HUES48 (cell line): ENCODE measurements at regions not wholly inside any gene's neighbourhood (a gene's known extent, or its start where the extent isn't known, plus 50 kb on each side); places are given as distances from the start of the nearest gene placed in this dataset.

ENCODE experiments used
- H3K27ac ChIP-seq: one replicate; pipeline ENCODE4 v1.7.0; 2013; ENCODE audit warnings: low read depth, low read length, inconsistent platforms
- H3K27me3 ChIP-seq: 2 replicates; pipeline ENCODE4 v1.6.1; 2013; ENCODE audit warnings: mild to moderate bottlenecking, low read length; ENCODE audit not compliant: control insufficient read depth, insufficient read depth
- H3K36me3 ChIP-seq: 2 replicates; pipeline ENCODE4 v1.6.1; 2013; ENCODE audit warnings: low read length; ENCODE audit not compliant: control insufficient read depth, insufficient read depth
- H3K4me1 ChIP-seq: 2 replicates; pipeline ENCODE4 v1.6.1; 2013; ENCODE audit warnings: mild to moderate bottlenecking, low read length; ENCODE audit not compliant: control insufficient read depth, insufficient read depth
- H3K4me3 ChIP-seq: 2 replicates; pipeline ENCODE4 v1.5.1; 2013; ENCODE audit warnings: mild to moderate bottlenecking, low read depth, low read length
- H3K9ac ChIP-seq: 2 replicates; pipeline ENCODE4 v1.6.1; 2013; ENCODE audit warnings: mild to moderate bottlenecking, low read depth, low read length, moderate library complexity
- H3K9me3 ChIP-seq: 2 replicates; pipeline ENCODE4 v1.6.1; 2013; ENCODE audit warnings: low read length; ENCODE audit not compliant: control insufficient read depth, insufficient read depth

DNA sequence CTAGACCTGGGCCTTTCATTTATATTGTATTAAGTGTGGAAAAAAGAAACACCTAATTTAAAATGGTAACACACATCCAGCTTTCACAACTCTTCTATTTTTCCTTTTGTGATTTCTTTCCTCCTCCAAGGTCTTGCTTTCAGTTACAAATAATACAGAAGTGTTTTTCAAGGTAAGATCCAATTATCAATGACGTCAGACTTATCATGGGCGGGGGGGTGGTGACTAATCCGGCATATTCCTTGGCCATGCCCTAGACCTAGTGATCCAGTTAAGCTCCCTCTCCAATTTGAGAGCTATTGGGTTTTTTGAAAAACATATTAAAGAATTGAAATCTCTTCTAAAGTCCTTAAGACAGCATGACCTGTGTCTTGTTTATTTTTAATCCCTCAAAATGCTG lies 669.9 kb upstream of the NR5A2 start:
- Histone ChIP-seq H3K4me1 (no peaks in the 10 kb centered on the region), H3K27me3 (no peaks in the 10 kb centered on the region), H3K9ac (no peak overlapping the region), H3K36me3 (no peaks in the 10 kb centered on the region), H3K27ac (no peak overlapping the region), H3K4me3 (no peak overlapping the region), H3K9me3 (no peaks in the 10 kb centered on the region)

GRCh38 chr1:199362996-199363395 lies 664.5 kb upstream of the NR5A2 start:
- no peak overlapping the region for H3K9ac ChIP-seq
- H3K4me3 ChIP-seq = no peak overlapping the region
- H3K36me3 ChIP-seq = no peaks in the 10 kb centered on the region
- H3K27ac ChIP-seq = no peak overlapping the region
- no peaks in the 10 kb centered on the region for H3K4me1 ChIP-seq
- no peaks in the 10 kb centered on the region for H3K27me3 ChIP-seq
- H3K9me3 ChIP-seq = no peaks in the 10 kb centered on the region

GRCh38 chr1:199373139-199373538 lies 654.4 kb upstream of the NR5A2 start:
- Histone ChIP-seq H3K4me3 (no peak overlapping the region), H3K9me3 (no peaks in the 10 kb centered on the region), H3K36me3 (no peaks in the 10 kb centered on the region), H3K27me3 (no peaks in the 10 kb centered on the region), H3K27ac (no peak overlapping the region), H3K9ac (no peak overlapping the region), H3K4me1 (no peaks in the 10 kb centered on the region)

DNA sequence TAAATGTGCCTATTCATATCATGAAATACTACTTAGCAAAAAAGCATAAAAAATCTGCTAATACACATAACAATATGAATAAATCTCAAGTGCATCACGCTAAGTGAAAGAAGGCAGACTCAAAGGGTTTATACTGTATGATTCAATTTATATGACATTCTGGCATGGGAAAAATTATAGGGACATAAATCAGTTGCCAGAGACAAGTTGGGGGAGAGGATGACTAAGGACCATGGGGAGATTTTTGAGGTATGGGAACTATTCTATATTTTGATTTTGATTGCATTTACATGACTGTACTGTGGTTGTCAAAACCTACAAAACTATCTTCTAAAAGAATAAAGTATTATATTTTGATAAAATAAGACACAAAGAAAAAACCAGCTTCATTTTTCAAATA lies 650.3 kb upstream of the NR5A2 start:
- H3K4me1 ChIP-seq = no peaks in the 10 kb centered on the region
- no peaks in the 10 kb centered on the region for H3K36me3 ChIP-seq
- H3K9me3 ChIP-seq = no peaks in the 10 kb centered on the region
- H3K4me3 ChIP-seq = no peak overlapping the region
- no peaks in the 10 kb centered on the region for H3K27me3 ChIP-seq
- no peak overlapping the region for H3K9ac ChIP-seq
- H3K27ac ChIP-seq = no peak overlapping the region

- H3K9ac ChIP-seq = no peak overlapping the region
- H3K27ac ChIP-seq = no peak overlapping the region
- no peaks in the 10 kb centered on the region for H3K9me3 ChIP-seq
- no peaks in the 10 kb centered on the region for H3K36me3 ChIP-seq
- no peak overlapping the region for H3K4me3 ChIP-seq
- no peaks in the 10 kb centered on the region for H3K27me3 ChIP-seq
- H3K4me1 ChIP-seq = no peaks in the 10 kb centered on the region
These were observed 643.7 kb upstream of the NR5A2 start for GRCh38 chr1:199383793-199384192.

DNA sequence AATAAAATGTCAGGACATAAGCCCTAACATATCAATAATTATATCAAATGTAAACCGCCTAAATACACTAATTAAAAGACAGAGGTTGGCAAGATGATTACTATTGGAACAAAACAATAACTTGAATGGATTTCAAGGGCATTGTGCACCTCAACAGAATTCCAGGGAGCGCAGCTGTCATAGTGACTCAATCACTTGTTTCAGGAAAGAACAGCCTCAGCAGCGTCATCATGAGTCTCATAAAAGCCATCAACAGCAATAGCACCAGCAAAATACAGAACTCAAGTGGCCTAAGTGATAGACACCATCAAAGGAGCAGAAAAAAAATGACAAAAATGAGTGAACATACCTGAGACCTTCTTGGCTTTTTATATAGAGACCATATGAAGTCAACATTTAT lies 632.7 kb upstream of the NR5A2 start:
- Histone ChIP-seq H3K4me1 (no peaks in the 10 kb centered on the region), H3K4me3 (no peak overlapping the region), H3K27me3 (no peaks in the 10 kb centered on the region), H3K27ac (no peak overlapping the region), H3K9me3 (no peaks in the 10 kb centered on the region), H3K36me3 (no peaks in the 10 kb centered on the region), H3K9ac (no peak overlapping the region)

GRCh38 chr1:199396456-199396855 lies 631.1 kb upstream of the NR5A2 start:
- Histone ChIP-seq H3K9me3 (no peaks in the 10 kb centered on the region), H3K4me1 (no peaks in the 10 kb centered on the region), H3K9ac (no peak overlapping the region), H3K27ac (no peak overlapping the region), H3K27me3 (no peaks in the 10 kb centered on the region), H3K4me3 (no peak overlapping the region), H3K36me3 (no peaks in the 10 kb centered on the region)

GRCh38 chr1:199399996-199400724 lies 627.4 kb upstream of the NR5A2 start:
- Histone ChIP-seq H3K4me1 (peaks cover 25% of the 10 kb centered on the region), H3K27ac (no peak overlapping the region), H3K9ac (no peak overlapping the region), H3K27me3 (no peaks in the 10 kb centered on the region), H3K4me3 (no peak overlapping the region), H3K9me3 (no peaks in the 10 kb centered on the region), H3K36me3 (no peaks in the 10 kb centered on the region)

DNA sequence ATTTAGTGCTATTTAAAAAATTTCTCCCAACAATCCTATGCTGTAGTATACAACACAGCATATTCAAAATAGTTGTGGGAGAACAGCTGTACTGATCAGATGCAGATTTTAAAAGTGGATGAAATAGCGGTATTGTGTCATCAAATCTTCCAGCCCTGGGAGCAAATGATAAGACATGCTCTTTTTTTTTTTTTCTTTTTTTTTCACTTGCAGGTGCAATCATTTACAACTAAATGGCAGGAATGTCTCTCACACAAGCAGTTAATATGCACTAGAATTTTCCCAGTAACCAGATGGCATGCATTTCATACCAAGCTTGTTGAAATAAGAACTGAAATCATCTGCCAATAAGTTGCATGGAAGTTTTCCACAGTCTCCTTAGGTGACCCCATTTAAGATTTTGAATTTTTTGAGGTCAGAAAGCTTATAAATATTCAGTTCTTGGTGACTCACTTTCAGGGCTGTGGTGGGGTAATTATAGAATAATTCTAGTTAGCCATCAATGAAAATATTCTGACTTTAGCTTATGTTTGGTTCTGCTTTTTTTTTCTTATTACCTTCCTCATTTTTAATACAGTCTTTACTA lies 623.9 kb upstream of the NR5A2 start:
- Histone ChIP-seq H3K4me3 (no peak overlapping the region), H3K4me1 (peaks cover 25% of the 10 kb centered on the region), H3K9ac (no peak overlapping the region), H3K36me3 (no peaks in the 10 kb centered on the region), H3K27ac (no peak overlapping the region), H3K27me3 (no peaks in the 10 kb centered on the region), H3K9me3 (no peaks in the 10 kb centered on the region)

DNA sequence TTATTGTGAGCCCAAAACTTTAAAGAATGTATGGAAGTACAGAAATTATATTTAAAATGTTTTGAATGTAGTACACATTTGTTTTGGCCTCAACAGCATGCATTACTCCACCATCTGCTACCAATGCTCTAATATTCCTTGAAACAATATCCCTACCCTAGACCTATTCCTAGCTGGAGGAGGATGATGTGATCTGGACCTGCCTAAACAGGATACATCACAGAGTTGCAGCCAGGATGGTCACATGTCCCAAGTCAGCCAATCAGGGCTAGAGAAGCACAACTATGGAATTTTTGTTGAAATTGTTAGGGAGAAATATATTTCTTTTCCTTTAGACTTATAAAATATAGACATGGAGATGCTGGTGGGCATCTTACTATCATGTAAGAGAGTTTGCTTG lies 623.3 kb upstream of the NR5A2 start:
- H3K4me1 ChIP-seq = peaks cover 25% of the 10 kb centered on the region
- H3K27me3 ChIP-seq = no peaks in the 10 kb centered on the region
- H3K4me3 ChIP-seq = no peak overlapping the region
- no peak overlapping the region for H3K9ac ChIP-seq
- no peak overlapping the region for H3K27ac ChIP-seq
- no peaks in the 10 kb centered on the region for H3K36me3 ChIP-seq
- no peaks in the 10 kb centered on the region for H3K9me3 ChIP-seq

GRCh38 chr1:199404976-199405375 lies 622.5 kb upstream of the NR5A2 start:
- H3K27ac ChIP-seq = no peak overlapping the region

More at GRCh38 chr1:199404976-199405375, 622.5 kb upstream of the NR5A2 start:
- Histone ChIP-seq H3K9me3 (no peaks in the 10 kb centered on the region), H3K9ac (no peak overlapping the region), H3K4me1 (peaks cover 25% of the 10 kb centered on the region), H3K4me3 (no peak overlapping the region), H3K36me3 (no peaks in the 10 kb centered on the region), H3K27me3 (no peaks in the 10 kb centered on the region)
